ENCODE measurements at regions not wholly inside any gene's neighbourhood (a gene's known extent, or its start where the extent isn't known, plus 50 kb on each side); places are given as distances from the start of the nearest gene placed in this dataset.

DNA sequence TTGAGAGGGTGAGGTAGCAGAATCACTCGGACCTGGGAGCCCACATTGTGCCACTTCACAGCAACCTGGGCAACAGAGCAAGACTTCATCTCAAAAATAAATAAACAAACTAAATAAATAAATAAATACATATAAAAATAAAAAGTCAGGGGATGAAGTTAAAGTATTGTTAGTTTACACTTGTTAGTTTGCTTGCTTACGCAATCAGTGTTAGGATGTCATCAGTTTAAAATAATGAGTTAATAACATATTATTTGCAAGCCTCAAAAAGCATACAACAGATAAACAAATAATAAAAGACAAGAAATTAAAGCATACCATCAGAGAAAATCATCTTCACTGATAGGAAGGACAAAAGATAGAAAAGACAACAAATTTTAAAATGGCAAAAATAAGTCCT lies 891.1 kb upstream of the PCDH7 start:
- TF ChIP-seq, protein P1, sequence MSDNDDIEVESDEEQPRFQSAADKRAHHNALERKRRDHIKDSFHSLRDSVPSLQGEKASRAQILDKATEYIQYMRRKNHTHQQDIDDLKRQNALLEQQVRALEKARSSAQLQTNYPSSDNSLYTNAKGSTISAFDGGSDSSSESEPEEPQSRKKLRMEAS (IDR thresholded peaks at IDR 0.05) = no peak
- no peak for TF ChIP-seq TAF1 (IDR thresholded peaks at IDR 0.05; ENCODE audit: low read depth)
- no peak for TF ChIP-seq ZBTB7A (IDR thresholded peaks at IDR 0.05; ENCODE audit: low read depth)
- TF ChIP-seq TCF12 (IDR thresholded peaks at IDR 0.05; ENCODE audit: low read depth) = no peak
- no peak for TF ChIP-seq FOXM1 (IDR thresholded peaks at IDR 0.05; ENCODE audit: borderline replicate concordance, low read depth)

DNA sequence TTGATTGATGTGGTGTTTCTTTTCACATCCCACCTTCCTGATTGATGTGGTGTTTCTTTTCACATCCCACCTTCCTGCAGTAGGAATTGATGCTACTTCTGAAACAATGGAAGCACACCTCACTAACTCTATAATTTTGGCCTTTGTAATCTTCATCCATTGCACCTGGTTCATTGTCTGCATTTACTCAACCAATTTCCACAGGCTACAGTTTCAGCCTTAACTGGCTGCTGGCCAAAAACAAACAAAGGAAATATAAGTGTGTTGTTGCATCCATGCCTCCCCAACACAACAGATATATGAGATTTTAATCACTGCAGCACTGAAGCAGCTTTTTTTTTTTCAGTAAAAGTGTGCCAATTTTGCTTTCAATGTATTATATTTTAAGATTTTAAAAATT lies 867.6 kb upstream of the PCDH7 start:
- TF ChIP-seq EGR1 (IDR thresholded peaks at IDR 0.05) (no peak), ZBTB7A (IDR thresholded peaks at IDR 0.05; ENCODE audit: low read depth) (no peak), CREB1 (IDR thresholded peaks at IDR 0.05; ENCODE audit: low read depth) (no peak), RAD21 (IDR thresholded peaks at IDR 0.05; ENCODE audit: low read depth) (no peak), NFIC (IDR thresholded peaks at IDR 0.05) (peak; percentile 78), TCF12 (IDR thresholded peaks at IDR 0.05; ENCODE audit: low read depth) (peak; percentile 75), EP300 (IDR thresholded peaks at IDR 0.05; ENCODE audit: borderline replicate concordance) (peak; percentile 63), FOXM1 (IDR thresholded peaks at IDR 0.05; ENCODE audit: borderline replicate concordance, low read depth) (no peak), TAF1 (IDR thresholded peaks at IDR 0.05; ENCODE audit: low read depth) (no peak), TEAD4 (IDR thresholded peaks at IDR 0.05) (no peak)
- TF ChIP-seq, protein P2, sequence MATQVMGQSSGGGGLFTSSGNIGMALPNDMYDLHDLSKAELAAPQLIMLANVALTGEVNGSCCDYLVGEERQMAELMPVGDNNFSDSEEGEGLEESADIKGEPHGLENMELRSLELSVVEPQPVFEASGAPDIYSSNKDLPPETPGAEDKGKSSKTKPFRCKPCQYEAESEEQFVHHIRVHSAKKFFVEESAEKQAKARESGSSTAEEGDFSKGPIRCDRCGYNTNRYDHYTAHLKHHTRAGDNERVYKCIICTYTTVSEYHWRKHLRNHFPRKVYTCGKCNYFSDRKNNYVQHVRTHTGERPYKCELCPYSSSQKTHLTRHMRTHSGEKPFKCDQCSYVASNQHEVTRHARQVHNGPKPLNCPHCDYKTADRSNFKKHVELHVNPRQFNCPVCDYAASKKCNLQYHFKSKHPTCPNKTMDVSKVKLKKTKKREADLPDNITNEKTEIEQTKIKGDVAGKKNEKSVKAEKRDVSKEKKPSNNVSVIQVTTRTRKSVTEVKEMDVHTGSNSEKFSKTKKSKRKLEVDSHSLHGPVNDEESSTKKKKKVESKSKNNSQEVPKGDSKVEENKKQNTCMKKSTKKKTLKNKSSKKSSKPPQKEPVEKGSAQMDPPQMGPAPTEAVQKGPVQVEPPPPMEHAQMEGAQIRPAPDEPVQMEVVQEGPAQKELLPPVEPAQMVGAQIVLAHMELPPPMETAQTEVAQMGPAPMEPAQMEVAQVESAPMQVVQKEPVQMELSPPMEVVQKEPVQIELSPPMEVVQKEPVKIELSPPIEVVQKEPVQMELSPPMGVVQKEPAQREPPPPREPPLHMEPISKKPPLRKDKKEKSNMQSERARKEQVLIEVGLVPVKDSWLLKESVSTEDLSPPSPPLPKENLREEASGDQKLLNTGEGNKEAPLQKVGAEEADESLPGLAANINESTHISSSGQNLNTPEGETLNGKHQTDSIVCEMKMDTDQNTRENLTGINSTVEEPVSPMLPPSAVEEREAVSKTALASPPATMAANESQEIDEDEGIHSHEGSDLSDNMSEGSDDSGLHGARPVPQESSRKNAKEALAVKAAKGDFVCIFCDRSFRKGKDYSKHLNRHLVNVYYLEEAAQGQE (IDR thresholded peaks at IDR 0.05; ENCODE audit: low read depth) = no peak
- TF ChIP-seq, protein P1 (IDR thresholded peaks at IDR 0.05) = no peak

DNA sequence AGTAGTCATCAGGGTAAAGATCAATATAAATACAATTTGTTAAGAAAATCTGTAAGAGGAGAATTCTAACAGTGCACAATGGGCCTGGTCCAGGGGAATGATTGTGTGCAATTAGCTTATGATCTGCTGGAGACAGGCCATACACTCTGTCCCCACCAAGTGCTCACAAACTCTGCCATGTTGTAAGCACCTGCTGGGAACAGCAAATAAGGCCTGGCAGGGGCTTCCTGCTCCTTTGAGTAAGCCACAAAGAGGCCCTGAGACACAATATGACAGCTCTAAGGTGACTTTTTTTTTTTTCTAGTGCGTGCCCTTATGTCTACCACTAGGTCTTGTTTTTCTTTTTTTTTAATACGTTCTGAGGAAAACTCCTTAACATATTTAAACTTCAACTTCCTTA lies 866.3 kb upstream of the PCDH7 start:
- no peak for TF ChIP-seq ZBTB7A (IDR thresholded peaks at IDR 0.05; ENCODE audit: low read depth)

DNA sequence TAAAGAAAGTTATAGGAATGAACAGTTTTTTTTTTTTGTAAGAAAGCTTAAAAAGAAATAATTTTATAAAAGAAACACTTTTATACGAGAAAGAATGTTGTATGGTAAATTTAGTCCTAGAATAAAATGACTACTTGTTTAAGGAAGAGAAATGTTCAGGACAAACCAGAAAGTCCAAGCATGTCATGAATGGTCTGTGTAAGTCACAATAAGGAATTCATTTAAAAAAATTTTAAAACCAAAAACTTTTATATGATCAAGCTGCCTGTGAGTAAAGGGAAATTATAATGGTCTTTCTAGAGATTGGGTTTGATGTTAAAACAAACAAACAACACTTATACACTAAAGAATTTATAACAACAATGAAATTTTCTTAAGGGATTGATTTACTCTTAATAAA lies 858.9 kb upstream of the PCDH7 start:
- TF ChIP-seq FOXM1 (IDR thresholded peaks at IDR 0.05; ENCODE audit: borderline replicate concordance, low read depth) = no peak
- TF ChIP-seq, protein P3, sequence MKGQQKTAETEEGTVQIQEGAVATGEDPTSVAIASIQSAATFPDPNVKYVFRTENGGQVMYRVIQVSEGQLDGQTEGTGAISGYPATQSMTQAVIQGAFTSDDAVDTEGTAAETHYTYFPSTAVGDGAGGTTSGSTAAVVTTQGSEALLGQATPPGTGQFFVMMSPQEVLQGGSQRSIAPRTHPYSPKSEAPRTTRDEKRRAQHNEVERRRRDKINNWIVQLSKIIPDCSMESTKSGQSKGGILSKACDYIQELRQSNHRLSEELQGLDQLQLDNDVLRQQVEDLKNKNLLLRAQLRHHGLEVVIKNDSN (IDR thresholded peaks at IDR 0.05) = no peak
- no peak for TF ChIP-seq RAD21 (IDR thresholded peaks at IDR 0.05; ENCODE audit: low read depth)

DNA sequence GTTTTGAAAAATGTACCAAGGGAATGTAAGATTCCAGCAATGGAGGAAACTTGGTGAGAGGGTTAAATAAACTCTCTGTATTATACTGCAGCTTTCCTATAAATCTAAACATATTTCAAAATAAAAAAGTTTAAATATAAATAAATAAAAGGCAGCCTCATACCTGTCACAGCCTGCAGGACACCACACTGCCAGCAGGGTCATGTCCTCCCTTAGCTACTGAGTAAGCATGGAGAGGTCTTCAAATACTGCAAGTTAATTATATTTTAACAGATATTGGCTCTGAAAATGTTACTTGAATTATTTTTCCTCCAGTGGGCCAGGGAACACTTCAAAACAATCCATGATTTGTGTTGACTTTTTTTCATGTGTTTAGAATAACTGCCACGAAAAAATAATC lies 852.8 kb upstream of the PCDH7 start:
- no peak for TF ChIP-seq TAF1 (IDR thresholded peaks at IDR 0.05; ENCODE audit: low read depth)
- TF ChIP-seq, protein P3 (IDR thresholded peaks at IDR 0.05) = no peak
- TF ChIP-seq NFIC (IDR thresholded peaks at IDR 0.05) = no peak
- TF ChIP-seq, protein P1 (IDR thresholded peaks at IDR 0.05) = no peak
- TF ChIP-seq TCF12 (IDR thresholded peaks at IDR 0.05; ENCODE audit: low read depth) = no peak
- TF ChIP-seq RAD21 (IDR thresholded peaks at IDR 0.05; ENCODE audit: low read depth) = no peak
- TF ChIP-seq EP300 (IDR thresholded peaks at IDR 0.05; ENCODE audit: borderline replicate concordance) = no peak
- TF ChIP-seq TEAD4 (IDR thresholded peaks at IDR 0.05) = no peak
- TF ChIP-seq CREB1 (IDR thresholded peaks at IDR 0.05; ENCODE audit: low read depth) = no peak
- no peak for TF ChIP-seq ZBTB7A (IDR thresholded peaks at IDR 0.05; ENCODE audit: low read depth)

DNA sequence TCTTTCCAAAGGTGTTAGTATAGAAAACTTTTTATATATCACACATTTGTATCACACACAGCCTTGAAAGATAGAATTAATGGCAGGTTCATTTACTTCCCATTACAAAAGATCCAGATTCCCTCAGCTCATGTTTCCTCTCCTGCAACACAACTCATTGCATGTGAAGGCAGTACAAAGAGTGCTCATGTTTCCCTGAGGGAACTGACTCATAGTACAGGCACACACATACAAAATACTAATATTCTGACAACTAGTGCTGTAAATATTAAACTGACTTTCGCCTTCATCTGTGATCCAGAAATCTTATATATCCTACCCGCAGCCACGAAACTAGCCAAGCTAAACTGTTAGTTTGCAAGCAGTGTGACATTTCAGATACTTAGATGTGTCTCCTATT lies 819.8 kb upstream of the PCDH7 start:
- TF ChIP-seq CREB1 (IDR thresholded peaks at IDR 0.05; ENCODE audit: low read depth) (no peak), TCF12 (IDR thresholded peaks at IDR 0.05; ENCODE audit: low read depth) (no peak), ZBTB7A (IDR thresholded peaks at IDR 0.05; ENCODE audit: low read depth) (no peak), YY1 (IDR thresholded peaks at IDR 0.05; ENCODE audit: low read depth) (no peak), RAD21 (IDR thresholded peaks at IDR 0.05; ENCODE audit: low read depth) (no peak), TEAD4 (IDR thresholded peaks at IDR 0.05) (no peak), EGR1 (IDR thresholded peaks at IDR 0.05) (no peak), CEBPB (IDR thresholded peaks at IDR 0.05) (no peak), NFIC (IDR thresholded peaks at IDR 0.05) (no peak), EP300 (IDR thresholded peaks at IDR 0.05; ENCODE audit: borderline replicate concordance) (no peak), TAF1 (IDR thresholded peaks at IDR 0.05; ENCODE audit: low read depth) (no peak), FOXM1 (IDR thresholded peaks at IDR 0.05; ENCODE audit: borderline replicate concordance, low read depth) (no peak)
- TF ChIP-seq, protein P3 (IDR thresholded peaks at IDR 0.05) = no peak
- TF ChIP-seq, protein P1 (IDR thresholded peaks at IDR 0.05) = no peak
- TF ChIP-seq, protein P2 (IDR thresholded peaks at IDR 0.05; ENCODE audit: low read depth) = no peak

Data from Ishikawa (cell line).